Endodermal cell (in vitro differentiated cells): ENCODE measurements at regions not wholly inside any gene's neighbourhood (a gene's known extent, or its start where the extent isn't known, plus 50 kb on each side); places are given as distances from the start of the nearest gene placed in this dataset.
A peak's percentile ranks its signal among the peaks of the same experiment; 100 is the strongest.
"Not testable (repeated sequence)": the region's sequence is repeated elsewhere in the genome, so short reads cannot be mapped to it uniquely, and the experiment has no call there.

ENCODE experiments used
- DNase-seq: peaks from one replicate; pipeline ENCODE4 v3.0.0-alpha.2; 2017
- H3K27ac ChIP-seq: 2 replicates; pipeline ENCODE4 v1.5.1; 2013; ENCODE audit warnings: mild to moderate bottlenecking, low read depth, low read length, moderate library complexity
- H3K27me3 ChIP-seq: 2 replicates; pipeline ENCODE4 v1.6.1; 2013; ENCODE audit warnings: mild to moderate bottlenecking, low read length, moderate library complexity; ENCODE audit not compliant: insufficient read depth, control insufficient read depth, poor library complexity, severe bottlenecking
- H3K36me3 ChIP-seq: 2 replicates; pipeline ENCODE4 v1.7.0; 2013; ENCODE audit warnings: mild to moderate bottlenecking, low read length, moderate library complexity; ENCODE audit not compliant: control insufficient read depth, insufficient read depth
- H3K4me1 ChIP-seq: one replicate; pipeline ENCODE4 v1.7.0; 2013; ENCODE audit warnings: low read length; ENCODE audit not compliant: control insufficient read depth, insufficient read depth
- H3K4me3 ChIP-seq: 2 replicates; pipeline ENCODE4 v1.5.1; 2013; ENCODE audit warnings: mild to moderate bottlenecking, low read length, moderate library complexity
- H3K9ac ChIP-seq: 2 replicates; pipeline ENCODE4 v1.6.1; 2013; ENCODE audit warnings: mild to moderate bottlenecking, low read length, moderate library complexity; ENCODE audit not compliant: poor library complexity, severe bottlenecking; ENCODE audit errors: extremely low read depth
- H3K9me3 ChIP-seq: 2 replicates; pipeline ENCODE4 v1.6.1; 2013; ENCODE audit warnings: mild to moderate bottlenecking, low read length, moderate library complexity; ENCODE audit not compliant: control insufficient read depth
- H3K27ac Mint-ChIP-seq: 2 replicates; pipeline ENCODE4 v1.8.0; 2020; ENCODE audit warnings: mixed read lengths
- H3K27me3 Mint-ChIP-seq: 2 replicates; pipeline ENCODE4 v1.8.0; 2021; ENCODE audit warnings: mild to moderate bottlenecking, mixed read lengths; ENCODE audit not compliant: insufficient read depth
- H3K36me3 Mint-ChIP-seq: 2 replicates; pipeline ENCODE4 v1.8.0; 2020; ENCODE audit warnings: low read depth, mixed read lengths
- H3K4me1 Mint-ChIP-seq: 2 replicates; pipeline ENCODE4 v1.8.0; 2020; ENCODE audit warnings: mixed read lengths
- H3K4me3 Mint-ChIP-seq: 2 replicates; pipeline ENCODE4 v1.8.0; 2020; ENCODE audit warnings: mild to moderate bottlenecking, moderate library complexity, mixed read lengths
- H3K9me3 Mint-ChIP-seq: 2 replicates; pipeline ENCODE4 v1.8.0; 2020; ENCODE audit warnings: mild to moderate bottlenecking, mixed read lengths
- WGBS, 2 experiments: methylation state at CpG; one replicate each; pipeline versions ENCODE4 v1.1.5 to v1.1.7; 2013; ENCODE audit warnings: missing lambda C conversion rate in 2 of 2, mixed read lengths in 1 of 2; ENCODE audit not compliant: insufficient coverage in 1 of 2, insufficient read length in 1 of 2; 5-methylcytosine and 5-hydroxymethylcytosine counted together
- TF ChIP-seq, protein P1 (sequence below): fragments of 200-600 bp; sonication (generic); conservative IDR thresholded peaks from 2 replicates; pipeline ENCODE4 v1.5.0; 2021; ENCODE audit warnings: antibody characterized with exemption, mild to moderate bottlenecking

DNA sequence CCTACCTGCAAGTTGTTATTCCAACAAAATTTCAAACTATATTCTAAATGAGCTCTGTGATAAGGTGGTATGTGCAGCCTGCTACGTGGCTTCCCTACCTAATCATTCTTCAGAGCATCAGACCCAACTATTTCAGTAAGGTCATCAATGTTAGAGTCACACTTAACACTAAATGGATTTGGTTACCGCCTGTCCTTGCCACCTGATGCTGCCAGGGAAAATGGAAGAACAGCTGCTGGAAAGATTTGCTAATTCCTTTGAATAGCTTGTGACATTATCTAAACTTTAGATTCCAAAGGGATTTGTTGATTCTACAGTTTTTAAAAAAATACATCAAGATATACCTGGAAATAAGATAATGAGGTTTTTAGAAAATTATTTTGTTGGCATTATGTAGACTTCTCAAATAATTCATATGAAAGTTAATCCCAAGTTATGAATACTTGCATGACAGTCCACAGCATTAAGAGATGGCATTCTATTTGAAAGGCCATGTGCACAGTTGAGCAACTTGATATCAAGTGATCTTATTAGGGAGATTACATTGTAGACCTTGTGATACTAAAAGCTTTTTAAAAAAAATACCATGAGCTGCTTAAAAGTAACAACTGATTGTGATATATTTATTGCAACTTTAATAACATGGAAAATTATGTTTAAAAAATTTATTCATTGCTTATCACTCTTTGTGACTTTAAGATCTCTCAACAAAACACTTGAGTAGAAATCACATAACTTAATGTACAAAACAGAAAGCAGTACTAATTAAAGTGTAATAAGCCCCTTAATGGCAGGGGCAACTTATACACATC, 98.3 kb upstream of the UGP2 start:
- no peaks in the 10 kb centered on the region for H3K4me1 ChIP-seq
- H3K36me3 ChIP-seq: no peaks in the 10 kb centered on the region
- H3K4me3 Mint-ChIP-seq: no peak overlapping the region
- no peaks in the 10 kb centered on the region for H3K27me3 Mint-ChIP-seq
- DNase-seq: no peak
- H3K9ac ChIP-seq: no peak overlapping the region
- WGBS, 2 experiments: 92 to 100% methylated on average over 1 to 2 of the region's 2 CpGs
- H3K4me3 ChIP-seq: no peak overlapping the region
- no peak overlapping the region for H3K27ac Mint-ChIP-seq
- H3K27ac ChIP-seq: no peak overlapping the region
- H3K36me3 Mint-ChIP-seq: peaks cover 4% of the 10 kb centered on the region
- TF ChIP-seq, protein P1, sequence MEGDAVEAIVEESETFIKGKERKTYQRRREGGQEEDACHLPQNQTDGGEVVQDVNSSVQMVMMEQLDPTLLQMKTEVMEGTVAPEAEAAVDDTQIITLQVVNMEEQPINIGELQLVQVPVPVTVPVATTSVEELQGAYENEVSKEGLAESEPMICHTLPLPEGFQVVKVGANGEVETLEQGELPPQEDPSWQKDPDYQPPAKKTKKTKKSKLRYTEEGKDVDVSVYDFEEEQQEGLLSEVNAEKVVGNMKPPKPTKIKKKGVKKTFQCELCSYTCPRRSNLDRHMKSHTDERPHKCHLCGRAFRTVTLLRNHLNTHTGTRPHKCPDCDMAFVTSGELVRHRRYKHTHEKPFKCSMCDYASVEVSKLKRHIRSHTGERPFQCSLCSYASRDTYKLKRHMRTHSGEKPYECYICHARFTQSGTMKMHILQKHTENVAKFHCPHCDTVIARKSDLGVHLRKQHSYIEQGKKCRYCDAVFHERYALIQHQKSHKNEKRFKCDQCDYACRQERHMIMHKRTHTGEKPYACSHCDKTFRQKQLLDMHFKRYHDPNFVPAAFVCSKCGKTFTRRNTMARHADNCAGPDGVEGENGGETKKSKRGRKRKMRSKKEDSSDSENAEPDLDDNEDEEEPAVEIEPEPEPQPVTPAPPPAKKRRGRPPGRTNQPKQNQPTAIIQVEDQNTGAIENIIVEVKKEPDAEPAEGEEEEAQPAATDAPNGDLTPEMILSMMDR: no peak
- H3K9me3 Mint-ChIP-seq: peaks cover 20% of the 10 kb centered on the region
- H3K27me3 ChIP-seq: no peaks in the 10 kb centered on the region
- no peaks in the 10 kb centered on the region for H3K4me1 Mint-ChIP-seq
- peaks cover 13% of the 10 kb centered on the region for H3K9me3 ChIP-seq

DNA sequence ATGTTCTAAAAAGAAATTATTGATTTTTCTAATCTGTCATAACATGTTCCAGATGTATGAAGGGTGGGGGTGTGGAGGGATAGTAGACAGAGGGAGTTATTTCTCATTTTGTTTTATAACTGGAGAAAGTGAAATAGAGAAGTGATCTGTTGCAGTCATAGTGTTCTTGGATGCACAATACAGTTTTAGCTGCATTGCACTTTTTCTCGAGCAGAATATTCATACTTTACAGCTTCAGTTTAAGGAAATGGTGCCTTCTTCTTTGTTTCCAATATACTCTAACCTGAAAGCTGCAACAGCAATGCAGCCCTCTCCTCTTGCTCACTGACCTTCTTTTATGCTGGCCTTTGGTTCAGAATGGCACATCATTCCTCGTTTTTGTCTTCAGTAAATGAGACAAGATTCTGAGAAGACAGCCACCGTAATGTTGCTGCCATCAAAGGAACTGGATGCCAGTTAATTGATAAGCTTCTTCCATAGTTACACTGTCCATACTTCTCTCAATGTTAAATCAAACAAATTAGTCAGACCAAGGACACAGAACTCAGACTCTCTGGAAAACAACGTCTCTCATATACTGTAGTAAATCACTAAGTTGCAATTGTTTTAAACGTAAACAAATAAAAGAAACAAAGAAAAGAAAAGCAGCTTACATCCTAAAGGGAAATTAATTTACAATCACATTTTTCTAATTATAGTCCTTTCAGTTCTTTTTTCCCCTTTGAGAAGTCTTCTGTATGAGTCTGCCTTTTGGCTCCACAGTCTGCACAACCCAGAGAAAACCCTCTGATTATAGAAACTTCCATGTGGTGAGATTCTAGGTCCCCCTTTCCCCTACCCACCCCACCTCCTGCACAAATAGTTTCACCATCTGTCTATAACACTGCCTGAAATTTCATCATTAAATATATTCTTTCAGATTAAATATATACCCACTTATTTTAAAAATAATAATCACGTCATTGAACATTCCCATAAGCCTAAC, 97.4 kb upstream of the UGP2 start:
- H3K27ac ChIP-seq: no peak overlapping the region
- no peaks in the 10 kb centered on the region for H3K36me3 ChIP-seq
- no peaks in the 10 kb centered on the region for H3K27me3 Mint-ChIP-seq
- TF ChIP-seq, protein P1: no peak
- no peaks in the 10 kb centered on the region for H3K27me3 ChIP-seq
- peaks cover 22% of the 10 kb centered on the region for H3K9me3 Mint-ChIP-seq
- no peaks in the 10 kb centered on the region for H3K4me1 ChIP-seq
- H3K36me3 Mint-ChIP-seq: peaks cover 4% of the 10 kb centered on the region
- 88 to 93% methylated on average over 5 to 6 of the region's 6 CpGs for WGBS, 2 experiments
- H3K4me3 Mint-ChIP-seq: no peak overlapping the region
- peaks cover 13% of the 10 kb centered on the region for H3K9me3 ChIP-seq
- no peak for DNase-seq
- no peak overlapping the region for H3K27ac Mint-ChIP-seq
- no peak overlapping the region for H3K9ac ChIP-seq
- H3K4me1 Mint-ChIP-seq: no peaks in the 10 kb centered on the region
- no peak overlapping the region for H3K4me3 ChIP-seq

DNA sequence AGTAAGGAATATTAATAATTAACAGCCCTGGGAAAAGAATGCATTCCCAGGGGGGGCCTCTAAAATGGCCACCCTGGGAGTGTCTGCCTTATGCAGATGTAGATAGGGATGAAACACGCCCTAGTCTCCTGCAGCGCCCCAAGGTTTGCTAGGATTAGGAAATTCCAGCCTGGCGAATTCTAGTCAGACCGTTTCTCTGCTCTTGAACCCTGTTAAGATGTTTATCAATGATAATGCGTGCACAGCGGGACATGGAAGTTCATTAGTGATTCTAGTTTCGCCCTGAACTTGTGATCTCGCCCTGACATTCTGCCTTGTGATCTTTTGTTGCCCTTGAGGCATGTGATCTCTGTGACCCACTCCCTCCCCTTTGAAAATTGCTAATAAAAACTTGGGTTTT, 95.1 kb upstream of the UGP2 start:
- not testable (repeated sequence) for H3K4me1 Mint-ChIP-seq, H3K4me3 Mint-ChIP-seq, H3K36me3 ChIP-seq, H3K27ac Mint-ChIP-seq, H3K27me3 Mint-ChIP-seq, H3K36me3 Mint-ChIP-seq, H3K4me1 ChIP-seq, H3K27me3 ChIP-seq, H3K27ac ChIP-seq, H3K9ac ChIP-seq, H3K4me3 ChIP-seq
- 86% methylated on average over 8 of the region's 8 CpGs for WGBS, 2 experiments
- DNase-seq: peak; percentile 59
- H3K9me3 ChIP-seq: peaks cover 13% of the 10 kb centered on the region
- H3K9me3 Mint-ChIP-seq: peaks cover 22% of the 10 kb centered on the region
